GM23248 (cell line): ENCODE measurements at regions not wholly inside any gene's neighbourhood (a gene's known extent, or its start where the extent isn't known, plus 50 kb on each side); places are given as distances from the start of the nearest gene placed in this dataset.

Experiments used
- EZH2 ChIP-seq: fragments of 200-600 bp; sonication (generic); IDR thresholded peaks from 2 replicates; pipeline ENCODE4 v1.6.1; 2018; ENCODE audit warnings: antibody characterized with exemption, mild to moderate bottlenecking; ENCODE audit not compliant: insufficient read depth, poor library complexity, severe bottlenecking
- EZH2phosphoT487 ChIP-seq: fragments of 200-600 bp; sonication (generic); IDR thresholded peaks from 2 replicates; pipeline ENCODE4 v1.6.1; 2018; ENCODE audit warnings: antibody characterized with exemption, moderate library complexity, mild to moderate bottlenecking, low read depth; ENCODE audit not compliant: insufficient read depth

GRCh38 chr2:173749315-173749714, 215.9 kb downstream of the SP3 start:
- TF ChIP-seq EZH2 (no peak), EZH2phosphoT487 (no peak)
